ENCODE measurements at regions not wholly inside any gene's neighbourhood (a gene's known extent, or its start where the extent isn't known, plus 50 kb on each side); places are given as distances from the start of the nearest gene placed in this dataset.

DNA sequence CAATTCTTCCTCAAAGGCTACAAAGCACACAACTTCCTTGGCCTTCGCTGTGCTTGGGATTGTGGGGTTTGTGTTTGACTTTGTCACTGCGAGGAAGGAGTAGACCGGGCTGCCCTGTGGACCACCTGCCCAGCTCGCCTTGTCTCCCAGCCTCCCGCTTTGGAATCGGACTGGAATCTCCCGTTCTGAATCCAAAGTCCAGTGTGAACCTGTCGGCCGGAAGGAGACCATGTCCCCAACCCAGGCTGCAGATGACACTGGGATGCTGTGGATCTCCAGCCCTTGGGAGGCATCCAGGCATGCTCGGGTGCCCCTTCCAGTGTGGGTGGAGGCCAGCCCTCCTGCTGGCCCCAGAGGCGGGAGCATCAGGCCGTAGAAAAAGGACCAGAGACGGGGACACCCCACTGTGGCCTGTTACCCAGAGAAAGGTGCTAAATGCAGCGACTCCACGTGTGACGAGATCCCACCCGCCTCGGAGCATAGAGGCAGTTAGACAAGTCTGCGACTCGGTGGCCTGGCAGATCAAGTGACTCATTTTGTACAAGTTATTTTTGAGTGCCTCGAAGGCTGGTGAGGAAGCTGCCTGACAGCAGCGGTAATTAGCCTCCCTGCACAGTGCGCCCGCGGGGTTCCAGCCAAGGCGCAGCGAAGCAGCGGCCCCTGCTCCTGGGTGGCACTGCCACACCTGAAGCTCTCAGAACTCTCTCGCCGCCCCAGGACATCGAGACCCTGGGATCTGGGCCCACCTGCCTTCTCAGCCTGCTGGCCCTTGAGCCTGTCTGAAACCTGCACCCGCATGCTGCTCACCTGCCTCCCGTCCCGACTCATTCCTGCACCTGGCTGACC is 57.5 kb downstream of the ADRA2C start:
- TF ChIP-seq JUND (IDR thresholded peaks at IDR 0.05) (no peak), POLR2AphosphoS5 (IDR thresholded peaks at IDR 0.05; ENCODE audit: low read depth, low read length) (no peak), RCOR1 (IDR thresholded peaks at IDR 0.05; ENCODE audit: low read length) (no peak), RAD21 (IDR thresholded peaks at IDR 0.05; ENCODE audit: low read length) (no peak), TEAD4 (IDR thresholded peaks at IDR 0.05; ENCODE audit: borderline replicate concordance, insufficient read depth) (no peak), SIN3A (IDR thresholded peaks at IDR 0.05; ENCODE audit: borderline replicate concordance, low read depth, low read length) (no peak), RXRA (IDR thresholded peaks at IDR 0.05; ENCODE audit: borderline replicate concordance, low read depth) (no peak)
- TF ChIP-seq, protein P1, sequence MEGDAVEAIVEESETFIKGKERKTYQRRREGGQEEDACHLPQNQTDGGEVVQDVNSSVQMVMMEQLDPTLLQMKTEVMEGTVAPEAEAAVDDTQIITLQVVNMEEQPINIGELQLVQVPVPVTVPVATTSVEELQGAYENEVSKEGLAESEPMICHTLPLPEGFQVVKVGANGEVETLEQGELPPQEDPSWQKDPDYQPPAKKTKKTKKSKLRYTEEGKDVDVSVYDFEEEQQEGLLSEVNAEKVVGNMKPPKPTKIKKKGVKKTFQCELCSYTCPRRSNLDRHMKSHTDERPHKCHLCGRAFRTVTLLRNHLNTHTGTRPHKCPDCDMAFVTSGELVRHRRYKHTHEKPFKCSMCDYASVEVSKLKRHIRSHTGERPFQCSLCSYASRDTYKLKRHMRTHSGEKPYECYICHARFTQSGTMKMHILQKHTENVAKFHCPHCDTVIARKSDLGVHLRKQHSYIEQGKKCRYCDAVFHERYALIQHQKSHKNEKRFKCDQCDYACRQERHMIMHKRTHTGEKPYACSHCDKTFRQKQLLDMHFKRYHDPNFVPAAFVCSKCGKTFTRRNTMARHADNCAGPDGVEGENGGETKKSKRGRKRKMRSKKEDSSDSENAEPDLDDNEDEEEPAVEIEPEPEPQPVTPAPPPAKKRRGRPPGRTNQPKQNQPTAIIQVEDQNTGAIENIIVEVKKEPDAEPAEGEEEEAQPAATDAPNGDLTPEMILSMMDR (IDR thresholded peaks at IDR 0.05) = no peak
- TF ChIP-seq, protein P2, sequence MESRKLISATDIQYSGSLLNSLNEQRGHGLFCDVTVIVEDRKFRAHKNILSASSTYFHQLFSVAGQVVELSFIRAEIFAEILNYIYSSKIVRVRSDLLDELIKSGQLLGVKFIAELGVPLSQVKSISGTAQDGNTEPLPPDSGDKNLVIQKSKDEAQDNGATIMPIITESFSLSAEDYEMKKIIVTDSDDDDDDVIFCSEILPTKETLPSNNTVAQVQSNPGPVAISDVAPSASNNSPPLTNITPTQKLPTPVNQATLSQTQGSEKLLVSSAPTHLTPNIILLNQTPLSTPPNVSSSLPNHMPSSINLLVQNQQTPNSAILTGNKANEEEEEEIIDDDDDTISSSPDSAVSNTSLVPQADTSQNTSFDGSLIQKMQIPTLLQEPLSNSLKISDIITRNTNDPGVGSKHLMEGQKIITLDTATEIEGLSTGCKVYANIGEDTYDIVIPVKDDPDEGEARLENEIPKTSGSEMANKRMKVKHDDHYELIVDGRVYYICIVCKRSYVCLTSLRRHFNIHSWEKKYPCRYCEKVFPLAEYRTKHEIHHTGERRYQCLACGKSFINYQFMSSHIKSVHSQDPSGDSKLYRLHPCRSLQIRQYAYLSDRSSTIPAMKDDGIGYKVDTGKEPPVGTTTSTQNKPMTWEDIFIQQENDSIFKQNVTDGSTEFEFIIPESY (IDR thresholded peaks at IDR 0.05; ENCODE audit: borderline replicate concordance, low read depth) = no peak
- TF ChIP-seq, protein P3, sequence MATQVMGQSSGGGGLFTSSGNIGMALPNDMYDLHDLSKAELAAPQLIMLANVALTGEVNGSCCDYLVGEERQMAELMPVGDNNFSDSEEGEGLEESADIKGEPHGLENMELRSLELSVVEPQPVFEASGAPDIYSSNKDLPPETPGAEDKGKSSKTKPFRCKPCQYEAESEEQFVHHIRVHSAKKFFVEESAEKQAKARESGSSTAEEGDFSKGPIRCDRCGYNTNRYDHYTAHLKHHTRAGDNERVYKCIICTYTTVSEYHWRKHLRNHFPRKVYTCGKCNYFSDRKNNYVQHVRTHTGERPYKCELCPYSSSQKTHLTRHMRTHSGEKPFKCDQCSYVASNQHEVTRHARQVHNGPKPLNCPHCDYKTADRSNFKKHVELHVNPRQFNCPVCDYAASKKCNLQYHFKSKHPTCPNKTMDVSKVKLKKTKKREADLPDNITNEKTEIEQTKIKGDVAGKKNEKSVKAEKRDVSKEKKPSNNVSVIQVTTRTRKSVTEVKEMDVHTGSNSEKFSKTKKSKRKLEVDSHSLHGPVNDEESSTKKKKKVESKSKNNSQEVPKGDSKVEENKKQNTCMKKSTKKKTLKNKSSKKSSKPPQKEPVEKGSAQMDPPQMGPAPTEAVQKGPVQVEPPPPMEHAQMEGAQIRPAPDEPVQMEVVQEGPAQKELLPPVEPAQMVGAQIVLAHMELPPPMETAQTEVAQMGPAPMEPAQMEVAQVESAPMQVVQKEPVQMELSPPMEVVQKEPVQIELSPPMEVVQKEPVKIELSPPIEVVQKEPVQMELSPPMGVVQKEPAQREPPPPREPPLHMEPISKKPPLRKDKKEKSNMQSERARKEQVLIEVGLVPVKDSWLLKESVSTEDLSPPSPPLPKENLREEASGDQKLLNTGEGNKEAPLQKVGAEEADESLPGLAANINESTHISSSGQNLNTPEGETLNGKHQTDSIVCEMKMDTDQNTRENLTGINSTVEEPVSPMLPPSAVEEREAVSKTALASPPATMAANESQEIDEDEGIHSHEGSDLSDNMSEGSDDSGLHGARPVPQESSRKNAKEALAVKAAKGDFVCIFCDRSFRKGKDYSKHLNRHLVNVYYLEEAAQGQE (IDR thresholded peaks at IDR 0.05; ENCODE audit: low read depth, low read length) = no peak
- TF ChIP-seq, protein P4, sequence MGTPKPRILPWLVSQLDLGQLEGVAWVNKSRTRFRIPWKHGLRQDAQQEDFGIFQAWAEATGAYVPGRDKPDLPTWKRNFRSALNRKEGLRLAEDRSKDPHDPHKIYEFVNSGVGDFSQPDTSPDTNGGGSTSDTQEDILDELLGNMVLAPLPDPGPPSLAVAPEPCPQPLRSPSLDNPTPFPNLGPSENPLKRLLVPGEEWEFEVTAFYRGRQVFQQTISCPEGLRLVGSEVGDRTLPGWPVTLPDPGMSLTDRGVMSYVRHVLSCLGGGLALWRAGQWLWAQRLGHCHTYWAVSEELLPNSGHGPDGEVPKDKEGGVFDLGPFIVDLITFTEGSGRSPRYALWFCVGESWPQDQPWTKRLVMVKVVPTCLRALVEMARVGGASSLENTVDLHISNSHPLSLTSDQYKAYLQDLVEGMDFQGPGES (IDR thresholded peaks at IDR 0.05; ENCODE audit: low read depth, low read length) = no peak
